ENCODE measurements at regions not wholly inside any gene's neighbourhood (a gene's known extent, or its start where the extent isn't known, plus 50 kb on each side); places are given as distances from the start of the nearest gene placed in this dataset.

- ATAC-seq: no peak
- no peaks in the 10 kb centered on the region for H3K4me1 ChIP-seq (ENCODE audit: low read depth)
- intact Hi-C loops (cut with DNase I, micrococcal nuclease): loop anchor here in 1 of 2 donors (5.0 kb wide), 1 partner anchor 76 kb away; no protein-coding TSS in a partner anchor
- DNase-seq: peak in 1 of 3 donors; percentile 17
- no peak overlapping the region for H3K4me3 ChIP-seq
- H3K9me3 ChIP-seq: no peaks in the 10 kb centered on the region
- H3K36me3 ChIP-seq (ENCODE audit: low read depth): no peaks in the 10 kb centered on the region
- TF ChIP-seq, protein P1, sequence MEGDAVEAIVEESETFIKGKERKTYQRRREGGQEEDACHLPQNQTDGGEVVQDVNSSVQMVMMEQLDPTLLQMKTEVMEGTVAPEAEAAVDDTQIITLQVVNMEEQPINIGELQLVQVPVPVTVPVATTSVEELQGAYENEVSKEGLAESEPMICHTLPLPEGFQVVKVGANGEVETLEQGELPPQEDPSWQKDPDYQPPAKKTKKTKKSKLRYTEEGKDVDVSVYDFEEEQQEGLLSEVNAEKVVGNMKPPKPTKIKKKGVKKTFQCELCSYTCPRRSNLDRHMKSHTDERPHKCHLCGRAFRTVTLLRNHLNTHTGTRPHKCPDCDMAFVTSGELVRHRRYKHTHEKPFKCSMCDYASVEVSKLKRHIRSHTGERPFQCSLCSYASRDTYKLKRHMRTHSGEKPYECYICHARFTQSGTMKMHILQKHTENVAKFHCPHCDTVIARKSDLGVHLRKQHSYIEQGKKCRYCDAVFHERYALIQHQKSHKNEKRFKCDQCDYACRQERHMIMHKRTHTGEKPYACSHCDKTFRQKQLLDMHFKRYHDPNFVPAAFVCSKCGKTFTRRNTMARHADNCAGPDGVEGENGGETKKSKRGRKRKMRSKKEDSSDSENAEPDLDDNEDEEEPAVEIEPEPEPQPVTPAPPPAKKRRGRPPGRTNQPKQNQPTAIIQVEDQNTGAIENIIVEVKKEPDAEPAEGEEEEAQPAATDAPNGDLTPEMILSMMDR (IDR thresholded peaks at IDR 0.05): no peak
Observed at GRCh38 chr16:87201052-87201451, 116.1 kb downstream of the C16orf95 start.

DNA sequence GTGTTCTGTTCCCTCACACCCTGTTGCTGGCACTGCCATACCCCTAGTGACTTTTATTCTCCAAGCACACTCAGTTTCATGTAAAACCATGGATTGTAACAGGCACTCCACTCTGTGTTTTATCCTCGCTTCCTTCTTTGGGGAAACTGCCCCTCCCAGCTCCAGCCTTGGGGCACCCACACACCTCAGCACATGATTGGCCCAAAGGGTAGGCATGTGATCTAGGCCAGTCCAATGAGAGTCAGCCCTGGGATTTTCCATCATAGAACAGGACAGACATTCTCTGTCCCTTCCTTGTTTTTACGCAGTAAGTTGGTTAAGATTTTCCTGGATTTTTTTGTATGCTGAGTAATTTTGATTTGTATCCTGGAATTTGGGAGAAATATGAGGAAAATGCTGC, 115.4 kb downstream of the C16orf95 start:
- Histone ChIP-seq H3K36me3 (ENCODE audit: low read depth) (no peaks in the 10 kb centered on the region), H3K4me1 (ENCODE audit: low read depth) (no peaks in the 10 kb centered on the region), H3K4me3 (no peak overlapping the region), H3K9me3 (no peaks in the 10 kb centered on the region)
- DNase-seq (no peak), ATAC-seq (no peak)
- TF ChIP-seq, protein P1 (IDR thresholded peaks at IDR 0.05): no peak
- intact Hi-C loops (cut with DNase I, micrococcal nuclease): loop anchor here in 1 of 2 donors (5.0 kb wide), 1 partner anchor 76 kb away; no protein-coding TSS in a partner anchor

GRCh38 chr16:87202346-87202745, 114.8 kb downstream of the C16orf95 start:
- no peaks in the 10 kb centered on the region for H3K36me3 ChIP-seq (ENCODE audit: low read depth)
- no peaks in the 10 kb centered on the region for H3K9me3 ChIP-seq
- TF ChIP-seq, protein P1 (IDR thresholded peaks at IDR 0.05): no peak
- no peaks in the 10 kb centered on the region for H3K4me1 ChIP-seq (ENCODE audit: low read depth)
- DNase-seq (no peak), ATAC-seq (no peak)
- intact Hi-C loops (cut with DNase I, micrococcal nuclease): loop anchor here in 1 of 2 donors (5.0 kb wide), 1 partner anchor 75 kb away; no protein-coding TSS in a partner anchor
- no peak overlapping the region for H3K4me3 ChIP-seq

DNA sequence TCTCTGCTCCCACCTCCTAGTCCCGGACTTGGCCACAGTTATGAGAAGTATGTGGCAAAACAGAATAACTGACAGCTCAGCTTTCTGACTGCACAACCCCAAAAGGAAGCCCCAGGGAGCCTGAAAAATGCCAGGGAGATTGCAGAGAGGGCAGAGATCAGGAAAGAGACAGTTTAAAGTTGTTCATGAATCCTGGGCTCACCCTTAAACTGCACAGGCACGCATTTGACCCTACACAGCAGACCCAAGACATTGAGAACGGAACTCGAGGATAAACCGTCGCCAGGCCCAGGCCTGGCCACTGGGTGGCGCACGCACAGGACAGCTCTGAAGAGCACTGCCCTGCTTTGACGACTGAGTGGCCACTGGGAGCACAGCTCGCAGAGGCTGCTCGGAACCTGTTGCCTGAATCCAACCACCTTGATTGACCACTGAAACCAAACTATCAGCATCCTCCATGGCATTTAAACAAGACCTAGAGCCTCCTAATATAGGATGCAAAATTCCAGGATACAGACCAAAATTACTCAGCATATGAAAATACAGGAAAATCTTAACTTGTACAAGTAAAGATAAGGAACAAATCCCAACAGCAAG, 114.0 kb downstream of the C16orf95 start:
- Histone ChIP-seq H3K4me1 (ENCODE audit: low read depth) (no peaks in the 10 kb centered on the region), H3K9me3 (no peaks in the 10 kb centered on the region), H3K36me3 (ENCODE audit: low read depth) (no peaks in the 10 kb centered on the region), H3K4me3 (no peak overlapping the region)
- TF ChIP-seq, protein P1 (IDR thresholded peaks at IDR 0.05): peak; percentile 72
- intact Hi-C loops (cut with DNase I, micrococcal nuclease): loop anchor here in 1 of 2 donors (5.0 kb wide), 1 partner anchor 74 kb away; no protein-coding TSS in a partner anchor
- peak; percentile 93 for ATAC-seq
- DNase-seq: peak in 2 of 3 donors; percentile 79 to 84

GRCh38 chr16:87206646-87207451, 110.3 kb downstream of the C16orf95 start:
- TF ChIP-seq, protein P1 (IDR thresholded peaks at IDR 0.05): no peak
- no peaks in the 10 kb centered on the region for H3K36me3 ChIP-seq (ENCODE audit: low read depth)
- H3K4me1 ChIP-seq (ENCODE audit: low read depth): no peaks in the 10 kb centered on the region
- no peaks in the 10 kb centered on the region for H3K9me3 ChIP-seq
- intact Hi-C loops (cut with DNase I, micrococcal nuclease): no loop called here
- ATAC-seq (no peak), DNase-seq (no peak)
- no peak overlapping the region for H3K4me3 ChIP-seq

Measured in mucosa of descending colon (tissue), 3 donors.